GM23338 (cell line): ENCODE measurements at regions not wholly inside any gene's neighbourhood (a gene's known extent, or its start where the extent isn't known, plus 50 kb on each side); places are given as distances from the start of the nearest gene placed in this dataset.

ENCODE experiments used
- CREB1 ChIP-seq: fragments of 250-450 bp; sonication (Bioruptor Pico); IDR thresholded peaks from 2 replicates; pipeline ENCODE4 v1.5.0; 2020; ENCODE audit warnings: low read depth, mild to moderate bottlenecking, moderate library complexity
- CTCF ChIP-seq, 2 experiments: fragments of 200-600 bp in 1 of 2; sonication (generic) in 1 of 2; conservative IDR thresholded peaks; 2 replicates each; pipeline versions ENCODE4 v1.5.1 to v1.6.1; 2016 to 2017; ENCODE audit warnings: antibody characterized with exemption in 2 of 2, low read depth in 2 of 2, mild to moderate bottlenecking in 2 of 2, moderate library complexity in 1 of 2
- JUNB ChIP-seq: IDR thresholded peaks from one replicate; pipeline ENCODE4 v1.6.1; 2016; ENCODE audit warnings: antibody characterized with exemption; ENCODE audit not compliant: unreplicated experiment
- POLR2AphosphoS5 ChIP-seq: IDR thresholded peaks from 2 replicates; pipeline ENCODE4 v1.6.1; 2016; ENCODE audit warnings: antibody characterized with exemption, low read depth
- REST ChIP-seq: IDR thresholded peaks from one replicate; pipeline ENCODE4 v1.6.1; 2018; ENCODE audit warnings: antibody characterized with exemption; ENCODE audit not compliant: unreplicated experiment
- ZNF462 ChIP-seq: fragments of 250-450 bp; sonication (Bioruptor Pico); IDR thresholded peaks from 2 replicates; pipeline ENCODE4 v1.5.0; 2020; ENCODE audit warnings: mild to moderate bottlenecking, moderate library complexity

GRCh38 chr4:159598602-159599001, 495.7 kb downstream of the RAPGEF2 start:
- TF ChIP-seq CREB1 (CRISPR knock-in tag) = no peak
- TF ChIP-seq CTCF (conservative IDR thresholded peaks at IDR 0.05; ENCODE audit: low read depth in 2 of 2) = no peak
- no peak for TF ChIP-seq POLR2AphosphoS5
- no peak for TF ChIP-seq ZNF462
- no peak for TF ChIP-seq JUNB
- no peak for TF ChIP-seq REST
